NB4 (cell line): ENCODE measurements at regions not wholly inside any gene's neighbourhood (a gene's known extent, or its start where the extent isn't known, plus 50 kb on each side); places are given as distances from the start of the nearest gene placed in this dataset.

Source experiments
- DNase-seq: peaks from one replicate; pipeline ENCODE4 v3.0.0; 2010; ENCODE audit warnings: low read depth
- H3K4me3 ChIP-seq: one replicate; pipeline ENCODE4 v1.5.1; 2011; ENCODE audit warnings: mild to moderate bottlenecking, low read depth, low read length, moderate library complexity
- MYC ChIP-seq: IDR thresholded peaks from 2 replicates; pipeline ENCODE4 v1.6.1; 2011; ENCODE audit warnings: low read depth, low read length
- POLR2A ChIP-seq: IDR thresholded peaks from 2 replicates; pipeline ENCODE4 v1.6.1; 2011; ENCODE audit warnings: mild to moderate bottlenecking; ENCODE audit not compliant: insufficient read length; ENCODE audit errors: extremely low read depth
- TF ChIP-seq, protein P1 (sequence below): IDR thresholded peaks from one replicate; pipeline ENCODE4 v1.5.1; 2012; ENCODE audit warnings: low read depth, low read length
- TF ChIP-seq, protein P2 (sequence below): IDR thresholded peaks from 2 replicates; pipeline ENCODE4 v1.6.1; 2011; ENCODE audit warnings: low read depth, low read length

- DNase-seq: no peak
- TF ChIP-seq, protein P1, sequence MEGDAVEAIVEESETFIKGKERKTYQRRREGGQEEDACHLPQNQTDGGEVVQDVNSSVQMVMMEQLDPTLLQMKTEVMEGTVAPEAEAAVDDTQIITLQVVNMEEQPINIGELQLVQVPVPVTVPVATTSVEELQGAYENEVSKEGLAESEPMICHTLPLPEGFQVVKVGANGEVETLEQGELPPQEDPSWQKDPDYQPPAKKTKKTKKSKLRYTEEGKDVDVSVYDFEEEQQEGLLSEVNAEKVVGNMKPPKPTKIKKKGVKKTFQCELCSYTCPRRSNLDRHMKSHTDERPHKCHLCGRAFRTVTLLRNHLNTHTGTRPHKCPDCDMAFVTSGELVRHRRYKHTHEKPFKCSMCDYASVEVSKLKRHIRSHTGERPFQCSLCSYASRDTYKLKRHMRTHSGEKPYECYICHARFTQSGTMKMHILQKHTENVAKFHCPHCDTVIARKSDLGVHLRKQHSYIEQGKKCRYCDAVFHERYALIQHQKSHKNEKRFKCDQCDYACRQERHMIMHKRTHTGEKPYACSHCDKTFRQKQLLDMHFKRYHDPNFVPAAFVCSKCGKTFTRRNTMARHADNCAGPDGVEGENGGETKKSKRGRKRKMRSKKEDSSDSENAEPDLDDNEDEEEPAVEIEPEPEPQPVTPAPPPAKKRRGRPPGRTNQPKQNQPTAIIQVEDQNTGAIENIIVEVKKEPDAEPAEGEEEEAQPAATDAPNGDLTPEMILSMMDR: no peak
- TF ChIP-seq MYC: no peak
- TF ChIP-seq, protein P2, sequence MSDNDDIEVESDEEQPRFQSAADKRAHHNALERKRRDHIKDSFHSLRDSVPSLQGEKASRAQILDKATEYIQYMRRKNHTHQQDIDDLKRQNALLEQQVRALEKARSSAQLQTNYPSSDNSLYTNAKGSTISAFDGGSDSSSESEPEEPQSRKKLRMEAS: no peak
- TF ChIP-seq POLR2A: no peak
- H3K4me3 ChIP-seq: no peak overlapping the region
Observed at GRCh38 chr16:73171901-73172240, 123.9 kb upstream of the ZFHX3 start.

- H3K4me3 ChIP-seq: no peak overlapping the region
- TF ChIP-seq MYC (no peak), POLR2A (no peak)
- TF ChIP-seq, protein P1: no peak
- TF ChIP-seq, protein P2: no peak
- DNase-seq: no peak
Observed at GRCh38 chr16:73171380-73171779, 123.5 kb upstream of the ZFHX3 start.

DNA sequence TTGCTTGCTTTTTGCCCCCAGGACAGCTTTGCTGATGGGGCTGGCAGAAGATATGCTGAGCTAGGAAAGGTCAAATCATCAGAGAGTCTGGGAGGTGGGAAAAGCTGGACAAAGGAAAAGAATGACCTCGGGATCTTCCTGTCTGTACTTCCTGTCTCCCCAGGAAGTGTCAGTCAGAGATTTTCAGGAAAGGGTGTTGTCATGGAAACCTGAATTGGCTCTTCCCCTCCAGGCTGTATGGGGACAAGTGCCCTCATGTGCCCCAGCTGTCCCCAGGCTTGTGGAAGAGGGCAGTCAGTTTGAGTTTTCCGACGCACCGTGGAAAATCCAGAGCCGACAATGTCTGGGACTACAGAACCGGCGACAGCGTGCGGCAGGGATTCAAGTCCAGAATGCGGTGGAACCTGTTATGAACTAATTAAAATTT lies 122.7 kb upstream of the ZFHX3 start:
- no peak for DNase-seq
- TF ChIP-seq MYC (no peak), POLR2A (no peak)
- TF ChIP-seq, protein P1: no peak
- TF ChIP-seq, protein P2: no peak
- H3K4me3 ChIP-seq: no peak overlapping the region

- TF ChIP-seq, protein P1: no peak
- TF ChIP-seq, protein P2: no peak
- no peak for TF ChIP-seq POLR2A
- no peak for TF ChIP-seq MYC
- no peak overlapping the region for H3K4me3 ChIP-seq
- no peak for DNase-seq
Observed at GRCh38 chr16:73166947-73167550, 119.1 kb upstream of the ZFHX3 start.

GRCh38 chr16:73166441-73166851 lies 118.5 kb upstream of the ZFHX3 start:
- no peak for TF ChIP-seq POLR2A
- TF ChIP-seq, protein P2: no peak
- TF ChIP-seq, protein P1: no peak
- H3K4me3 ChIP-seq: no peak overlapping the region
- peak; percentile 43 for DNase-seq

DNA sequence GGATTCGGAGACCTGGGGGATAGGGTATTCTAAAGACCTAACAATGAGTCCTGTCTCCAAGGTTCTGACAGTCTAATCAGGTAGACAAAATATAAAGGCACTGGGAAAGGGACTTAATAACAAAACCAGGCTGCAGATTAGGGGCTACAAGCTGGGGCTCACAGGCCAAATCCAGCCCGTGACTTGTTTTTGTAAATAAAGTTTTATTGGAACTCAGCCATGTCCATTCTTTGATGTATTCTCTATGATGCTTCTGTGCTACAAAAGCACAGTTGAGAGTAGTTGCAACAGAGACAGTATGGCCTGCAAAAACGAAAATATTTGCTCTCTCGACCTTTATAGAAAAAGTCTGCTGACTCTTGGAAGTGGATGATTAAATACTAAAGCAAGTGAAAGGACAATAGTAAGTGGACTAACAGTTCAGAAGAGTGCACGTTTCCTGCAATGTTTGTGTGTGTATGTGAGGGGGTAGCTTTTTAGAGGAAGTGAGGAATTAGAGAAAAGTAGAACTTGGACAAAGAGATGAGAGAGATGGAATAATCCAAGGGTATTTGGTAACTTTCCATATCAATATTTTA lies 115.4 kb upstream of the ZFHX3 start:
- TF ChIP-seq, protein P1: no peak
- TF ChIP-seq MYC (no peak), POLR2A (no peak)
- TF ChIP-seq, protein P2: no peak
- no peak overlapping the region for H3K4me3 ChIP-seq
- no peak for DNase-seq
